ENCODE measurements at regions not wholly inside any gene's neighbourhood (a gene's known extent, or its start where the extent isn't known, plus 50 kb on each side); places are given as distances from the start of the nearest gene placed in this dataset.
A peak's percentile ranks its signal among the peaks of the same experiment; 100 is the strongest.

- no peak for DNase-seq (ENCODE audit: extremely low read depth, low read depth)
Observed at GRCh38 chr10:4775808-4776207, 50.2 kb upstream of the AKR1E2 start.

GRCh38 chr10:4772202-4772570 lies 53.8 kb upstream of the AKR1E2 start:
- no peak for DNase-seq (ENCODE audit: extremely low read depth, low read depth)

- DNase-seq (ENCODE audit: extremely low read depth, low read depth) = no peak
Observed at GRCh38 chr10:4771554-4772201, 54.3 kb upstream of the AKR1E2 start.

GRCh38 chr10:4770801-4771553 lies 55.0 kb upstream of the AKR1E2 start:
- DNase-seq (ENCODE audit: extremely low read depth, low read depth) = peak; percentile 41

- DNase-seq (ENCODE audit: extremely low read depth, low read depth) = no peak
Observed at GRCh38 chr10:4768416-4768815, 57.6 kb upstream of the AKR1E2 start.

- DNase-seq (ENCODE audit: extremely low read depth, low read depth) = peak; percentile 38
Observed at GRCh38 chr10:4767033-4767814, 58.8 kb upstream of the AKR1E2 start.

GRCh38 chr10:4766454-4766853 lies 59.6 kb upstream of the AKR1E2 start:
- DNase-seq (ENCODE audit: extremely low read depth, low read depth) = no peak

GRCh38 chr10:4765428-4765827 lies 60.6 kb upstream of the AKR1E2 start:
- no peak for DNase-seq (ENCODE audit: extremely low read depth, low read depth)

- DNase-seq (ENCODE audit: extremely low read depth, low read depth) = no peak
Observed at GRCh38 chr10:4763960-4764428, 62.0 kb upstream of the AKR1E2 start.

- DNase-seq (ENCODE audit: extremely low read depth, low read depth) = no peak
Observed at GRCh38 chr10:4763513-4763912, 62.5 kb upstream of the AKR1E2 start.

GRCh38 chr10:4758256-4758655 lies 67.8 kb upstream of the AKR1E2 start:
- DNase-seq (ENCODE audit: extremely low read depth, low read depth) = no peak

- DNase-seq (ENCODE audit: extremely low read depth, low read depth) = no peak
Observed at GRCh38 chr10:4755286-4755989, 70.6 kb upstream of the AKR1E2 start.

- DNase-seq (ENCODE audit: extremely low read depth, low read depth) = no peak
Observed at GRCh38 chr10:4754143-4754542, 71.9 kb upstream of the AKR1E2 start.

GRCh38 chr10:4751211-4751610 lies 74.8 kb upstream of the AKR1E2 start:
- DNase-seq (ENCODE audit: extremely low read depth, low read depth) = no peak

GRCh38 chr10:4749271-4749574 lies 76.8 kb upstream of the AKR1E2 start:
- no peak for DNase-seq (ENCODE audit: extremely low read depth, low read depth)

- DNase-seq (ENCODE audit: extremely low read depth, low read depth) = no peak
Observed at GRCh38 chr10:4748491-4749270, 77.3 kb upstream of the AKR1E2 start.

- no peak for DNase-seq (ENCODE audit: extremely low read depth, low read depth)
Observed at GRCh38 chr10:4742217-4742616, 83.8 kb upstream of the AKR1E2 start.

GRCh38 chr10:4740471-4740870 lies 85.5 kb upstream of the AKR1E2 start:
- no peak for DNase-seq (ENCODE audit: extremely low read depth, low read depth)

- DNase-seq (ENCODE audit: extremely low read depth, low read depth) = peak; percentile 14
Observed at GRCh38 chr10:4736608-4737007, 89.4 kb upstream of the AKR1E2 start.

- DNase-seq (ENCODE audit: extremely low read depth, low read depth) = no peak
Observed at GRCh38 chr10:4736183-4736582, 89.8 kb upstream of the AKR1E2 start.

Measured in NCI-H460 (cell line).